ENCODE measurements at regions not wholly inside any gene's neighbourhood (a gene's known extent, or its start where the extent isn't known, plus 50 kb on each side); places are given as distances from the start of the nearest gene placed in this dataset.
"Not testable (repeated sequence)": the region's sequence is repeated elsewhere in the genome, so short reads cannot be mapped to it uniquely, and the experiment has no call there.

DNA sequence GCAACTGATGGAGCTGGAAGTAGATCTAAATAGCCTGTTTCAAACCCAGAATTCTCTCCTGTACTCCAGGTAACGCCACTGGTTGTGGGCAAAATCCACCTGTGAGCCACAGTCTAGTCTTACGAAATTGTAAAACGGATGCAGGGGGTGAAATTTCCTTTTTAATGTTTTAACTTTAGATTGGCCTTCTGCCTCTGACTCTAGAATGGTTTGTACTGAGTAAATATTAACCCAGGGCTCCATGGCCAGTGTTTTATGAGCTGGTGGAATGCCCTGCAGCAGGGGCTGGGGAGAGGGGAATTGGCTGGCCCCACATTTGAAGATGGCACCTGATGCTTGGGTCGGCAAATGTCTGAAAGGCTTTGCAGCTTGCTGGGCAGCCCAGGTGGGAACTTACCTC lies 156.6 kb downstream of the MYCN start:
- Histone ChIP-seq H3K9ac (no peak overlapping the region), H3K9me2 (no peaks in the 10 kb centered on the region), H3K79me2 (ENCODE audit: insufficient read depth) (no peaks in the 10 kb centered on the region), H3K4me1 (ENCODE audit: control insufficient read depth in 1 of 2, insufficient read depth in 2 of 2, low read depth in 1 of 2, low read length in 1 of 2) (peaks cover 0 to 17% of the 10 kb centered on the region in 2 experiments; a peak in 1 of 4 replicates), H3K27me3 (ENCODE audit: insufficient read depth) (no peaks in the 10 kb centered on the region), H3K4me3 (ENCODE audit: low read depth in 2 of 2, low read length in 1 of 2) (no peak overlapping the region), H3F3A (replicated peaks; ENCODE audit: insufficient read depth) (no peaks in the 10 kb centered on the region), H3K36me3 (replicated peaks in 1 of 2; ENCODE audit: control insufficient read depth in 1 of 2, insufficient read depth in 2 of 2, low read length in 1 of 2) (no peaks in the 10 kb centered on the region), H2AFZ (ENCODE audit: low read depth) (no peak overlapping the region), H4K20me1 (ENCODE audit: insufficient read depth) (no peaks in the 10 kb centered on the region), H3K4me2 (no peak overlapping the region), H3K27ac (ENCODE audit: low read depth in 2 of 2, low read length in 1 of 2) (no peak overlapping the region), H3K9me3 (no peaks in the 10 kb centered on the region)
- ChIA-PET CTCF (interaction anchor here (1.4 kb wide), 1 partner anchor 155 kb away, joined by 3 read pairs; no protein-coding TSS in a partner anchor), POLR2A (no interaction called here)
- TF ChIP-seq, protein P1, sequence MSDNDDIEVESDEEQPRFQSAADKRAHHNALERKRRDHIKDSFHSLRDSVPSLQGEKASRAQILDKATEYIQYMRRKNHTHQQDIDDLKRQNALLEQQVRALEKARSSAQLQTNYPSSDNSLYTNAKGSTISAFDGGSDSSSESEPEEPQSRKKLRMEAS (IDR thresholded peaks at IDR 0.05; ENCODE audit: low read depth) = no peak
- TF ChIP-seq TEAD4 (IDR thresholded peaks at IDR 0.05; ENCODE audit: borderline replicate concordance, insufficient read depth) (no peak), RFX5 (IDR thresholded peaks at IDR 0.05; ENCODE audit: low read length) (no peak), GABPA (IDR thresholded peaks at IDR 0.05; ENCODE audit: low read depth) (no peak), NRF1 (IDR thresholded peaks at IDR 0.05; ENCODE audit: low read depth, low read length) (no peak), JUND (IDR thresholded peaks at IDR 0.05) (no peak), TCF12 (IDR thresholded peaks at IDR 0.05) (no peak), SIN3A (IDR thresholded peaks at IDR 0.05; ENCODE audit: borderline replicate concordance, low read depth, low read length) (no peak)
- no peak for DNase-seq
- 16% methylated on average over 4 of the region's 4 CpGs for WGBS (ENCODE audit: low lambda C conversion rate)

DNA sequence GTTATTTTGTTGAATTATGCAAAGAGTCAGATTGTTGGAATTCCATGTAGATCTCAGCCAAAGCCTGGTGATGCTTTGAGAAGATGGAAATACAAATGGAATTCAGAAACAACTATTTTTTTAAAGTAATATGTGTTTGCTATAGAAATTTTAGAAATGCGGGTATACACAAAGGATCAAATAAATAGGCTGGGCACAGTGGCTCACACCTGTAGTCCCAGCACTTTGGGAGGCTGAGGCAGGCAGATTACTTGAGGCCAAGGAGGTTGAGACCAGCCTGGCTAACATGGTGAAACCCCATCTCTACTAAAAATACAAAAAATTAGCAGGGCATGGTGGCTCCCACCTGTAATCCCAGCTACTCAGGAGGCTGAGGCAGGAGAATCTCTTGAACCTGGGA lies 155.1 kb downstream of the MYCN start:
- H3K9me3 ChIP-seq; H3K4me2 ChIP-seq; H3K79me2 ChIP-seq (ENCODE audit: insufficient read depth); H3K36me3 ChIP-seq (replicated peaks in 1 of 2; ENCODE audit: control insufficient read depth in 1 of 2, insufficient read depth in 2 of 2, low read length in 1 of 2); H3K27me3 ChIP-seq (ENCODE audit: insufficient read depth); H3F3A ChIP-seq (replicated peaks; ENCODE audit: insufficient read depth); H2AFZ ChIP-seq (ENCODE audit: low read depth); DNase-seq; H3K4me3 ChIP-seq (ENCODE audit: low read depth in 2 of 2, low read length in 1 of 2); H3K9me2 ChIP-seq; H3K27ac ChIP-seq (ENCODE audit: low read depth in 2 of 2, low read length in 1 of 2); POLR2A ChIA-PET; H4K20me1 ChIP-seq (ENCODE audit: insufficient read depth); H3K9ac ChIP-seq: not testable (repeated sequence)
- CTCF ChIA-PET = interaction anchor here (0.7 to 1.8 kb wide), 5 partner anchors 77 to 513 kb away, joined by 3 to 12 read pairs (median 3); partner anchors contain the start of gene MYCN
- peaks cover 0 to 17% of the 10 kb centered on the region in 2 experiments; a peak in 1 of 4 replicates for H3K4me1 ChIP-seq (ENCODE audit: control insufficient read depth in 1 of 2, insufficient read depth in 2 of 2, low read depth in 1 of 2, low read length in 1 of 2)
- WGBS (ENCODE audit: low lambda C conversion rate) = 45% methylated on average over 1 of the region's 1 CpG

DNA sequence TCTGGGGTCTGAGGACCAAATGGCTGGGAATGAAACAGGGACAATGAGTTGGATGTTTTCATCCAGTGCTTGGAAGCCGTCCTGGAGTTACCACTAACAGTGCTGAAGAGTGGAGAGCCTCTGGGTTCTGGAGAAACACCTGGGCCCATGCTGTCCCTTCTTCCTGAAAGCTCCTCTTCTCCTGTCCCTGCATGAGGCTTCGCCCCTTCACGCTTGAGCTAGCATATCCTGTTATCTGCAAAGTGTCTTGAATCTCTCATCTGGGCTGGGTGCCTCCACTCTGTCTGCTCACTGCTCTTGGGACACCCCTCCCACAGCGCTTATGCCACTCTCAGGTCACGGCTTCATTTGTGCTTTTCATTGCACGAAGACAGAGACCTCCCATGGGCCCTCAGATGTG lies 154.5 kb downstream of the MYCN start:
- H3K27ac ChIP-seq (ENCODE audit: low read depth in 2 of 2, low read length in 1 of 2) = peak overlapping the region in 1 of 2 experiments; percentile 60; a peak in 1 of 4 replicates
- TF ChIP-seq TAF1 (IDR thresholded peaks at IDR 0.05; ENCODE audit: borderline replicate concordance, low read depth, low read length) = no peak
- no peaks in the 10 kb centered on the region for H3K9me3 ChIP-seq
- no peaks in the 10 kb centered on the region for H3K9me2 ChIP-seq
- H3K9ac ChIP-seq = no peak overlapping the region
- H3K4me2 ChIP-seq = no peak overlapping the region
- H3K36me3 ChIP-seq (replicated peaks in 1 of 2; ENCODE audit: control insufficient read depth in 1 of 2, insufficient read depth in 2 of 2, low read length in 1 of 2) = no peaks in the 10 kb centered on the region
- H2AFZ ChIP-seq (ENCODE audit: low read depth) = no peak overlapping the region
- WGBS (ENCODE audit: low lambda C conversion rate) = 28% methylated on average over 6 of the region's 6 CpGs
- H3K27me3 ChIP-seq (ENCODE audit: insufficient read depth) = no peaks in the 10 kb centered on the region
- H3F3A ChIP-seq (replicated peaks; ENCODE audit: insufficient read depth) = no peaks in the 10 kb centered on the region
- H3K4me3 ChIP-seq (ENCODE audit: low read depth in 2 of 2, low read length in 1 of 2) = no peak overlapping the region
- no peaks in the 10 kb centered on the region for H3K79me2 ChIP-seq (ENCODE audit: insufficient read depth)
- no peaks in the 10 kb centered on the region for H4K20me1 ChIP-seq (ENCODE audit: insufficient read depth)
- ChIA-PET CTCF (interaction anchor here (0.7 to 1.8 kb wide), 5 partner anchors 78 to 514 kb away, joined by 3 to 12 read pairs (median 3); partner anchors contain the start of gene MYCN), POLR2A (no interaction called here)
- H3K4me1 ChIP-seq (ENCODE audit: control insufficient read depth in 1 of 2, insufficient read depth in 2 of 2, low read depth in 1 of 2, low read length in 1 of 2) = peaks cover 0 to 17% of the 10 kb centered on the region in 2 experiments; a peak in 1 of 4 replicates
- DNase-seq = peak; percentile 18
